Endothelial cell of umbilical vein (primary cell): ENCODE measurements at regions not wholly inside any gene's neighbourhood (a gene's known extent, or its start where the extent isn't known, plus 50 kb on each side); places are given as distances from the start of the nearest gene placed in this dataset.

Source experiments
- BruUV-seq: library from RNA; stranded (reverse); fragments of 400-500 nt; replicated peaks from 2 replicates; lab custom pipeline; 2021; lab: Mats Ljungman, UMichigan
- CTCF ChIA-PET: fragments of 300-600, 350-600 bp; sonication (Branson Sonifier 250); formaldehyde crosslinking; loops from one replicate; lab custom pipeline; 2021; ENCODE audit warnings: antibody characterized with exemption, inconsistent platforms; lab: Charles Lee
- POLR2A ChIA-PET: fragments of 300-600, 350-600 bp; sonication (Branson Sonifier 250); formaldehyde crosslinking; loops from one replicate; lab custom pipeline; 2021; ENCODE audit warnings: antibody characterized with exemption, inconsistent platforms; lab: Charles Lee
- DNase-seq: peaks from one replicate; pipeline ENCODE4 v3.0.0-alpha.2; 2011; ENCODE audit warnings: low read depth, low spot score
- FAIRE-seq: peaks from 2 replicates; lab custom pipeline; 2011; peaks lifted over from hg19 to GRCh38; lab: Jason Lieb, UNC
- H2AFZ ChIP-seq: 2 replicates; pipeline ENCODE4 v1.6.0; 2012; ENCODE audit warnings: low read depth, low read length, control low read depth, inconsistent platforms
- H3K27ac ChIP-seq: 2 replicates; pipeline ENCODE4 v1.5.1; 2011; ENCODE audit warnings: low read depth, mild to moderate bottlenecking, control low read depth, low read length, moderate library complexity; ENCODE audit not compliant: insufficient read depth
- H3K27me3 ChIP-seq, 2 experiments: 2 replicates each; pipeline versions ENCODE4 v1.6.0 to v1.6.1; 2011; ENCODE audit warnings: low read length in 2 of 2, mixed read lengths in 1 of 2; ENCODE audit not compliant: control insufficient read depth in 2 of 2, insufficient read depth in 2 of 2
- H3K36me3 ChIP-seq, 2 experiments: 2 replicates in 1 of 2; 3 replicates in 1 of 2; pipeline ENCODE4 v1.5.1; 2011; ENCODE audit warnings: low read length in 2 of 2, mild to moderate bottlenecking in 1 of 2, moderate library complexity in 1 of 2; ENCODE audit not compliant: control insufficient read depth in 2 of 2, insufficient read depth in 2 of 2; ENCODE audit errors: extremely low read depth in 1 of 2
- H3K4me1 ChIP-seq: 3 replicates; pipeline ENCODE4 v1.5.1; 2011; ENCODE audit warnings: mild to moderate bottlenecking, low read length; ENCODE audit not compliant: control insufficient read depth, insufficient read depth; ENCODE audit errors: extremely low read depth
- H3K4me2 ChIP-seq: 2 replicates; pipeline ENCODE4 v1.6.1; 2011; ENCODE audit warnings: low read length, control low read depth, mixed read lengths; ENCODE audit not compliant: insufficient read depth
- H3K4me3 ChIP-seq, 3 experiments: fragments of 200-600 bp in 1 of 3; sonication (generic), shearing (Covaris generic) in 1 of 3; replicated peaks in 1 of 3; 2 replicates each; pipeline ENCODE4 v1.5.1; 2011 to 2016; ENCODE audit warnings: control low read depth in 3 of 3, low read length in 3 of 3, mild to moderate bottlenecking in 2 of 3, inconsistent platforms in 1 of 3, low read depth in 1 of 3, moderate library complexity in 1 of 3; ENCODE audit not compliant: insufficient read depth in 1 of 3
- H3K79me2 ChIP-seq: 2 replicates; pipeline ENCODE4 v1.6.0; 2012; ENCODE audit warnings: low read length, inconsistent platforms; ENCODE audit not compliant: control insufficient read depth, insufficient read depth
- H3K9ac ChIP-seq: replicated peaks from 2 replicates; pipeline ENCODE3; 2011; ENCODE audit warnings: low read length, control low read depth; ENCODE audit not compliant: insufficient read depth; ENCODE audit errors: extremely low read depth
- H3K9me1 ChIP-seq: replicated peaks from 3 replicates; pipeline ENCODE4 v1.6.0; 2011; ENCODE audit warnings: mild to moderate bottlenecking, low read length; ENCODE audit not compliant: control insufficient read depth, insufficient read depth; ENCODE audit errors: extremely low read depth
- H3K9me3 ChIP-seq: replicated peaks from 2 replicates; pipeline ENCODE4 v1.5.1; 2012; ENCODE audit warnings: low read length, inconsistent platforms; ENCODE audit not compliant: control insufficient read depth, insufficient read depth
- H4K20me1 ChIP-seq: replicated peaks from 2 replicates; pipeline ENCODE3; 2011; ENCODE audit warnings: mild to moderate bottlenecking, low read length; ENCODE audit not compliant: control insufficient read depth, insufficient read depth; ENCODE audit errors: extremely low read depth
- EZH2 ChIP-seq: IDR thresholded peaks from 2 replicates; pipeline ENCODE4 v1.6.1; 2012; ENCODE audit warnings: borderline replicate concordance, low read depth, mild to moderate bottlenecking, moderate library complexity, low read length, inconsistent platforms; ENCODE audit not compliant: severe bottlenecking
- FOS ChIP-seq: IDR thresholded peaks from 2 replicates; pipeline ENCODE4 v1.6.1; 2011; ENCODE audit warnings: mild to moderate bottlenecking, low read length, moderate library complexity, borderline replicate concordance; ENCODE audit not compliant: insufficient read depth
- GATA2 ChIP-seq: IDR thresholded peaks from 2 replicates; pipeline ENCODE4 v1.7.0; 2011; ENCODE audit warnings: low read depth, mild to moderate bottlenecking, moderate library complexity, mixed read lengths, low read length; ENCODE audit not compliant: insufficient read length, insufficient read depth
- JUN ChIP-seq: IDR thresholded peaks from 2 replicates; pipeline ENCODE4 v1.6.1; 2011; ENCODE audit warnings: borderline replicate concordance, low read depth; ENCODE audit not compliant: insufficient read length, insufficient read depth
- MYC ChIP-seq: IDR thresholded peaks from one replicate; pipeline ENCODE4 v1.6.1; 2011; ENCODE audit warnings: mild to moderate bottlenecking, low read depth, low read length
- POLR2A ChIP-seq: IDR thresholded peaks from 2 replicates; pipeline ENCODE4 v1.6.1; 2012; ENCODE audit warnings: low read depth, mild to moderate bottlenecking, control low read depth, low read length
- POLR2AphosphoS5 ChIP-seq: IDR thresholded peaks from 2 replicates; pipeline ENCODE4 v1.6.1; 2012; ENCODE audit warnings: low read depth, mild to moderate bottlenecking, control low read depth, low read length, moderate library complexity; ENCODE audit not compliant: insufficient read depth
- dilution Hi-C: fragments of 300-500 bp; cut with MboI; formaldehyde crosslinking; loops from one replicate; pipeline ENCODE4 v1.15.0; 2019; ENCODE audit warnings: low sequenced_read_pairs; ENCODE audit not compliant: extremely low pct_ligation_motif_present
- intact Hi-C: fragments of 100-400 bp; cut with micrococcal nuclease; formaldehyde crosslinking; loops from one replicate; pipeline ENCODE4 v1.10.0; 2022
- TF ChIP-seq, protein P1 (sequence below): IDR thresholded peaks from 2 replicates; pipeline ENCODE4 v1.6.1; 2011; ENCODE audit not compliant: insufficient read depth, insufficient read length
- TF ChIP-seq, protein P2 (sequence below), 2 donors: IDR thresholded peaks; 1 replicate in 1 of 2; 2 replicates in 1 of 2; pipeline ENCODE4 v1.5.1; 2011; ENCODE audit warnings: low read length in 2 of 2, mild to moderate bottlenecking in 2 of 2, moderate library complexity in 2 of 2, control low read depth in 1 of 2, inconsistent platforms in 1 of 2, low read depth in 1 of 2; ENCODE audit not compliant: insufficient read depth in 1 of 2; ENCODE audit errors: extremely low read depth in 1 of 2

DNA sequence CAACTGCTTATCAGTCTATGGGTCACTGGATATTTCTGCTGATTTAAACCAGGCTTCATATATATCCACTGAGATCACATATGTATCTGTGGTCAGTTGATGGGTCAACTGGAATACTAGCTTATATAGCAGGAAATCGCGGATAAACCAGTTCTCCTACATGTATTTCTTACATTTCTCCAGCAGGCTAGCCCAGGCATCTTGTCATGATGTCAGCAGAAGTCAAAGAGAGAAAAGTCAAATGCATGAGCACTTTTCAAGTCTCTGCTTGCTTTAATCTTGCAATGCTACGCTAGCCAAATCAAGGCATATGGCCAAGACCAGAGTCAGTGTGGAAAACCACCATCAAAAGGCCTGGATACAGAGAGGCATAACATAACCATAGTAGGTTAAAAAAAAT, 1008.8 kb upstream of the DIAPH2 start:
- no peak overlapping the region for H3K9ac ChIP-seq
- H3K27ac ChIP-seq: no peak overlapping the region
- intact Hi-C loops (no loop called here), dilution Hi-C loops (no loop called here)
- ChIA-PET CTCF (no interaction called here), POLR2A (no interaction called here)
- no peaks in the 10 kb centered on the region for H3K36me3 ChIP-seq
- TF ChIP-seq FOS (no peak), GATA2 (no peak), POLR2A (no peak), POLR2AphosphoS5 (no peak), EZH2 (no peak), MYC (no peak), JUN (no peak)
- TF ChIP-seq, protein P1, sequence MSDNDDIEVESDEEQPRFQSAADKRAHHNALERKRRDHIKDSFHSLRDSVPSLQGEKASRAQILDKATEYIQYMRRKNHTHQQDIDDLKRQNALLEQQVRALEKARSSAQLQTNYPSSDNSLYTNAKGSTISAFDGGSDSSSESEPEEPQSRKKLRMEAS: no peak
- TF ChIP-seq, protein P2, sequence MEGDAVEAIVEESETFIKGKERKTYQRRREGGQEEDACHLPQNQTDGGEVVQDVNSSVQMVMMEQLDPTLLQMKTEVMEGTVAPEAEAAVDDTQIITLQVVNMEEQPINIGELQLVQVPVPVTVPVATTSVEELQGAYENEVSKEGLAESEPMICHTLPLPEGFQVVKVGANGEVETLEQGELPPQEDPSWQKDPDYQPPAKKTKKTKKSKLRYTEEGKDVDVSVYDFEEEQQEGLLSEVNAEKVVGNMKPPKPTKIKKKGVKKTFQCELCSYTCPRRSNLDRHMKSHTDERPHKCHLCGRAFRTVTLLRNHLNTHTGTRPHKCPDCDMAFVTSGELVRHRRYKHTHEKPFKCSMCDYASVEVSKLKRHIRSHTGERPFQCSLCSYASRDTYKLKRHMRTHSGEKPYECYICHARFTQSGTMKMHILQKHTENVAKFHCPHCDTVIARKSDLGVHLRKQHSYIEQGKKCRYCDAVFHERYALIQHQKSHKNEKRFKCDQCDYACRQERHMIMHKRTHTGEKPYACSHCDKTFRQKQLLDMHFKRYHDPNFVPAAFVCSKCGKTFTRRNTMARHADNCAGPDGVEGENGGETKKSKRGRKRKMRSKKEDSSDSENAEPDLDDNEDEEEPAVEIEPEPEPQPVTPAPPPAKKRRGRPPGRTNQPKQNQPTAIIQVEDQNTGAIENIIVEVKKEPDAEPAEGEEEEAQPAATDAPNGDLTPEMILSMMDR (IDR thresholded peaks at IDR 0.05; ENCODE audit: extremely low read depth in 1 of 2, insufficient read depth in 1 of 2, low read depth in 1 of 2, low read length in 2 of 2): no peak
- H3K9me3 ChIP-seq: no peaks in the 10 kb centered on the region
- no TSS peak for BruUV-seq
- H3K79me2 ChIP-seq: no peaks in the 10 kb centered on the region
- H3K9me1 ChIP-seq: no peaks in the 10 kb centered on the region
- H3K4me3 ChIP-seq: no peak overlapping the region
- H3K4me2 ChIP-seq: no peak overlapping the region
- DNase-seq: no peak
- no peak for FAIRE-seq
- no peaks in the 10 kb centered on the region for H4K20me1 ChIP-seq
- no peaks in the 10 kb centered on the region for H3K27me3 ChIP-seq
- H2AFZ ChIP-seq: no peak overlapping the region
- no peaks in the 10 kb centered on the region for H3K4me1 ChIP-seq
